B cell (primary cell): ENCODE measurements at regions not wholly inside any gene's neighbourhood (a gene's known extent, or its start where the extent isn't known, plus 50 kb on each side); places are given as distances from the start of the nearest gene placed in this dataset.

Experiments used
- CTCF ChIP-seq: fragments of 200-600 bp; IDR thresholded peaks from one replicate; pipeline ENCODE4 v1.8.0; 2022; ENCODE audit warnings: antibody characterized with exemption, mild to moderate bottlenecking
- EZH2 ChIP-seq: IDR thresholded peaks from 2 replicates; pipeline ENCODE4 v1.6.1; 2012; ENCODE audit warnings: borderline replicate concordance, low read depth, mild to moderate bottlenecking, moderate library complexity, low read length; ENCODE audit not compliant: insufficient read depth, poor library complexity, severe bottlenecking

- TF ChIP-seq CTCF (no peak), EZH2 (no peak)
Measured at GRCh38 chr3:72085036-72085435, 300.1 kb upstream of the PROK2 start.
